GM21786 (cell line): ENCODE measurements at regions not wholly inside any gene's neighbourhood (a gene's known extent, or its start where the extent isn't known, plus 50 kb on each side); places are given as distances from the start of the nearest gene placed in this dataset.
"Not testable (repeated sequence)": the region's sequence is repeated elsewhere in the genome, so short reads cannot be mapped to it uniquely, and the experiment has no call there.

ENCODE experiments used
- ATAC-seq: cut with Tn5 transposase; IDR thresholded peaks from one replicate; pipeline ENCODE4 v1.9.1; 2021; ENCODE audit not compliant: unreplicated experiment

DNA sequence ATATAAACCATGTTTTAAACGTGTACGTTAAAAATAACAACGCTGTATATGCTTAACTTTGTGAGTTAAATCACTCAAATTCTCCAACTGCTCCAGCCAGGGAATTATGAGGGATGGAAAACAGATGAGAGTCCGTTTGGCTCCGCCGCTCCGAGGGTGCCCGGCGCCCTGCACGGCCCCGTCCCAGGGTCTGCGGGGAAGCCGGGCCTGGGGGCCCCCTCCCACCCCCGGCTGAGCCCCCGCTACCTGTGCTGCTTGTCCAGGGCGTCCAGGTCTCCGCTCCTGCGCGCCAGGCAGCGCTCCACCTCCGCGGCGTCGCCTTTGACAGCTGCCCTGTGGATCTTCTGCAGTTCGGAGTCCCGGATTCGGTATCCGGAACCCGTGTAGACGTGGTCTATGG lies 415.5 kb downstream of the FOXD4L4 start:
- ATAC-seq = not testable (repeated sequence)

DNA sequence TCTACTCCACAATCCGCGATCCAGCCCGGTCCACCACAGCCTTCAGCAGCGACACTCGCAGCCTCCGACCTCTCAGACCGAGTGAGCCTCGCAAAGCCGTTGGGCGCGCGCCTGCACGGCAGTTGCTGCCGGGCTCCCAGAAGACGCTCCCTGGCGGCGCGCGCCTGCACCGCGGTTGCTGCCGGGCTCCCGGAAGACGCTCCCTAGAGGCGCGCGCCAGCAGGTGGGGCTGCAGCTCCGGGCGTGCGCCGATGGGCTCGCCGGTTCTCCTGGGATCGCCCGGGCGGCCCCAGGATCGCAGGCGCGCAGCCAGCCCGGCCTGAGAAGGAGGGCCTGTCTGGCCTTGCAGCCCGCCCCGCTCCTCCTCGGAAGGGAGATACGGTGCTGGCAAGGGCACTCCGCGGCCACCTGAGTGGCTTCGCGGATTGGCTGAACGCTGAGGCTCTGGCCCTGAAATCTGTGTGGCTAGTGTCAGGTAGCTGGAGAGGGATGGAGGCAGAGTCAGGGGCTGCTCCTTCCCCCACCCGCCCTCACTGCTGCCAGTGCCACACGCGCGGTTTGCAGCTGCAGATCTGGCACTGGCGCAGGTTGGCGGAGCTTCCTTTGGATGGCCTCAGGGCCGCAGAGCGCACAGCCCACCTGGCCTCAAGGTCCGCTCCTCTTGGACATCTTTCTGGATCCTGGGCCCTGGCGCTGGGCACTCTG lies 416.2 kb downstream of the FOXD4L4 start:
- ATAC-seq = peak; percentile 100

DNA sequence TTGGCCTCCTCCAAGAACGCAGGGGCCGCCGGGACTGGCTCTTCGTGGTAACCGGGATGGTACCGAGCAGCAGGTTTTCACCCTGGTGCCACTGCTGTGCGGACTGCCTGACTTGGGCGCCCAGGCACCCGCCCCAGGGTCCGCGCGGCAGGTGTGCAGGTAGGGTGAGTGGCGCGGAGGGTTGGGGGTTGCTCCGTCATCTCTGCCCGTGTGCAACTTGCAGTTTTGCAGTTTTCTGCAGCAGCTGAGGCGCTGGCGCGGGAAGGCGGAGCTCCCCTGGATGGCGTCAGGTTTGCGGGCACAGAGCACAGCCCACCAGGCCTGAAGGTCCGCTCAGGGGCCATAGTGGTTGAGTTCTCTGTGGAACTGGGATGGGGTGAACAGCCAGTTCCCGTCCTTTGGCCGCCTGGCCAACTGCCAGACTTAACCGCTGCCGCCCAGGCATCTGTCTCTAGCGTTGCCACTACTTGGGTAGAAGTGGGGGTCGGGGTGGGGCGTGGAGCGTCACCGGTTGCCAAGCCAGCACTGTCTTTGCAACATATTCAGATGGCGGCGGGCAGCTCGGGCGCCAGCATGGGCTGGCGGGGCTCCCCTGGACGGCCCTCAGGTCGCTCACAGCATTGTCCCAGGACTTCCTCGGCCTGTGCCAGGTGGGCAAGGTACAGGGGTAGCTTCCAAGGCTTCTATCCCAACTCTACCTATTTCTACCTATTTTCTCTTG lies 417.2 kb downstream of the FOXD4L4 start:
- ATAC-seq = not testable (repeated sequence)

DNA sequence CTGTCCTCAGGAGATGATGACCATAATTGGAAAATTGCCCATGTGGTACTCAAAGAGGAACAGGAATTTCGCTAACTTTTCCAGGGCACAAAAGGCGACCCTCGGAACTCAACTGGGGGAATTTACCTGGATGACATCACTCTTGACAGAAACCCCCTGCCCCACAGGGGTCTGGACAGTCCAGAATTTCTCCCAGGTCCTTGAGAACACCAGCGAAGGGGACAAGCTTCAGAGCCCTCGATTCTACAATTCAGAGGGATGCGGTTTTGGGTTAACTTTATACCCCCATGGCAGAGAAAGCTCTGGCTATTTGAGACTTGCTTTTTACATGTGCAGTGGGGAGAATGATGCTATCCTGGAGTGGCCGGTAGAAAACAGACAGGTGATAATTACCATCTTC lies 445.4 kb downstream of the FOXD4L4 start:
- ATAC-seq = not testable (repeated sequence)

GRCh38 chr9:66183648-66184047 lies 446.7 kb downstream of the FOXD4L4 start:
- not testable (repeated sequence) for ATAC-seq

DNA sequence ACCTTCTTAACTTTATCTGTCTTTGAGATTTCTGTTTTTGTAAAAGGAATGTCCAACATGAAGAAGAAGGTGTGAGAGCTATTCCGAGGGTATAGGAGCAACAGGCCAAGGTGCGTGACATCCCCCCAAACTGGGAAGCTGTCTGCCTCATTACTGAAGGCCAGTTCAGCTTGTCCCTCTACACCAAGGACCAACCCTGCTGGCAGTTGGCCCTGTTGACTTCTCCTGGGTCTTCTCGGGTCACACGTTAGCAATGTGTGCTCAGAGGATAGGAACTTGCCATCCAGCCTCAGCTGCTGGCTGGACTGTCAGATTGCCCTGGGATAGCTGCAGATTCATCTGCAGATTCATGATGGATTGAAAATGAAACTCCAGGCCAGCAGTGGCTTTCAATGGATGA lies 460.3 kb downstream of the FOXD4L4 start:
- ATAC-seq = not testable (repeated sequence)

- ATAC-seq = not testable (repeated sequence)
These were observed 461.5 kb downstream of the FOXD4L4 start for GRCh38 chr9:66198421-66198820.

DNA sequence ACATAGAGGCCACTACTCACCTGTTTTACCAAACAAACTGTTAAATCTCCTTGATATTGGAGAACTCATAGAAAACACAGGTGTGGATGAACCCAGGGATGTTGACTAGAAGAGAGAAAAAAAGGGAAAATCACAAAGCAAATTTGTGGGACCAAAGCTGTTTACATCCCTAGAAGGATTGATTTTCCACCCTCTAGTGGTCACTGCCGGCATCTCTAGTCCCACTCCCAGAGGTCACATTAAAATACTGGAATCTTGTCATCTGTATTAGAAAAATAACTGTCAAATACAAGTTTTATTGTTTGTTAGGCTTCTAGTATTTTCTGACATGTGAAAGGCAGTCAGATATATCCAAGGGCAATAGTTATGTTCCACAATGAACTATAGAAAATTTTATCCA lies 469.7 kb downstream of the FOXD4L4 start:
- ATAC-seq = peak; percentile 70

DNA sequence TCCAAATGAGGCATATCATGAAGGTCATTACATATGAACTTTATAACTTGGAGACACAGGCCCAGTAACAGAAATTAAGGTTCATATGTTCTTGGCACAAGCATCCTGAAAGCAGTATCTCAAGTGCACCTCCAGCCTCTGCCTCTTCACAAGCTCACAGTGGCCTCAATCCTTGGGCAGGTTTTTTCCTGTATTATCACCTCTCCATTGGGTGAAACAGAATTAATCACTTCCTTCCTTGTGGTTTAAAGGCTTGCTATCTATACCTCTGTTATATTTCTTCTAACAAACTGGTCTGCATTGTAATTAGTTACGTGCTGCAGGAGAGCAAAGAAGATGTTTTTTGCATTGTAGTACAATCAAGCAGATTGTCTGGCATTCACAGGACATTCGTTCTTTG lies 471.0 kb downstream of the FOXD4L4 start:
- ATAC-seq = not testable (repeated sequence)

- not testable (repeated sequence) for ATAC-seq
These were observed 507.8 kb downstream of the FOXD4L4 start for GRCh38 chr9:66244763-66245162.

- not testable (repeated sequence) for ATAC-seq
These were observed 508.5 kb downstream of the FOXD4L4 start for GRCh38 chr9:66245481-66245880.

DNA sequence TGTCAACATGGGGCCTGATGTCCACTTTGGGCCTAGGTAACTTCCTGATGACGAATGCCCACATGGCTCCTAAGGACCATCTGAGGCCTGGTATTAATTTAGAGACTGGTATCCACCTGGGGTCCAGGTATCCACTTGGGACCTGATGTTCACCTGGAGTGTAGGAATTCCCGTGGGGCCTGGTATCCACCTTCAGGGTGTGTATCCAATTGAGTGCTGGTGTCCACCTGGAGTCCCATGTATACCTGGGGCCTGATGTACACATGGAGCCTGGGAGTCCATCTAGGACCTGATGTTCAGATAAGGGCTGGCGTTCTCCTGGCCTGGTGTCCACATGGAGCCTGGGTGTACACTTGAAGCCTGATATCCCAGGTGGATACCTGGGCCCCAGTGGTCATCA lies 520.6 kb downstream of the FOXD4L4 start:
- ATAC-seq = not testable (repeated sequence)

- ATAC-seq = not testable (repeated sequence)
These were observed 524.6 kb downstream of the FOXD4L4 start for GRCh38 chr9:66261576-66261975.

GRCh38 chr9:66263621-66264020 lies 526.7 kb downstream of the FOXD4L4 start:
- ATAC-seq = not testable (repeated sequence)

DNA sequence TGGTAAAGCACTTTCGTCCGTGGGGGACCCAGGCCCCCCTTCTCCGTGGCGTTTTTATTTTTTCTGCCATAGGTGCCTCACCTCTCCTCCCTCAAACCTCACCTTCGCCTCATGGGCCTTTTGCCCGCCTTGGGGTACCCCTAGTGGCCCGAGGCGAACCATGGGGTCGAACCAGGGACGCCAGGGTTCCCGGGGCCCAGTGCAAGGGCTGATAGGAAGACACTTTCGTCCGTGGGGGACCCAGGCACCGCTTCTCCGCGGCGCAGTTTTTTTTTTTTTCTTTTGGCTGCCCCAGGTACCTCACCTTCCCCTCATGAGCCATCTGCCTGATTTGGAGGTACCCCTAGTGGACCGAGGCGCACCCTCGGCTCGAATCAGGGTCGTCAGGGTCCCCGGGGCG lies 527.8 kb downstream of the FOXD4L4 start:
- not testable (repeated sequence) for ATAC-seq

DNA sequence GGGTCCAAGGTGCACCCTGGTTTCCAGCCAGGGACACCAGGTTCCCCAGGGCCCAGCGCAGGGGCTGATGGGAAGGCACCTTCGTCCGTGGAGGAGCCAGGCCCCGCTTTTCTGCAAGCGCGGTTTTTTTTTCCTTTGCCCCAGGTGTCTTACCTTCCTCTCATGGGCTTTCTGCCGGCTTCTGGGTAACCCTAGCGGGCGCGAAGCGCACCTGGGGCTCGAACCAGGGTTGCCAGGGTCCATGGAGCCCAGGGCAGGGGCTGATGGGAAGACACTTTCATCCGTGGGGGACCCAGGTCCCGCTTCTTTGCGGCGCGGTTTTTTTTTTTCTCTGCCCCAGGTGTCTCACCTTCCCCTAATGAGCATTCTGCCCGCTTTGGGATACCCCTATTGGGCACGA lies 529.3 kb downstream of the FOXD4L4 start:
- not testable (repeated sequence) for ATAC-seq

DNA sequence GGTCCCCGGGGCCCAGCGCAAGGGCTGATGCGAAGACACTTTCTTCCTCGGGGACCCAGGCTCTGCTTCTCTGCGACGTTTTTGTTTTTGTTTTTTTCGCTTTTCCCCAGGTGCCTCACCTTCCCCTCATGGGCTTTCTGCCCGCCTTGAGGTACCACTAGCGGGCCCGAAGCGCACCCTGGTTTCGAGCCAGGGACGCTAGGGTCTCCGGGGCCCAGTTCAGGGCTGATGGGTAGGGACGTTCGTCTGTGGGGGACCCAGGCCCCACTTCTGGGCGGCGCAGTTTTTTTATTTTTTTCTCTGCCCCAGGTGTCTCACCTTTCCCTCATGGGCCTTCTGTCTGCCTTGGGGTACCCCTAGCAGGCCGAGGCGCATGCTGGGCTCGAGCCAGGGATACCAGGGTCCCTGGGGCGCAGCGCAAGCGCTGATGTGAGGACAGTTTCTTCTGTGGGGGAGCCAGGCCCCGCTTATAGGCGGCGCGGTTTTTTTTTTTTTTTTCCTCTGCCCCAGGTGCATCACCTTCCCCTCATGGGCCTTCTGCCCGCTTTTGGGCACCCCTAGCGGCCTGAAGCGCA lies 530.0 kb downstream of the FOXD4L4 start:
- ATAC-seq = not testable (repeated sequence)

GRCh38 chr9:66267684-66268083 lies 530.7 kb downstream of the FOXD4L4 start:
- ATAC-seq = not testable (repeated sequence)

DNA sequence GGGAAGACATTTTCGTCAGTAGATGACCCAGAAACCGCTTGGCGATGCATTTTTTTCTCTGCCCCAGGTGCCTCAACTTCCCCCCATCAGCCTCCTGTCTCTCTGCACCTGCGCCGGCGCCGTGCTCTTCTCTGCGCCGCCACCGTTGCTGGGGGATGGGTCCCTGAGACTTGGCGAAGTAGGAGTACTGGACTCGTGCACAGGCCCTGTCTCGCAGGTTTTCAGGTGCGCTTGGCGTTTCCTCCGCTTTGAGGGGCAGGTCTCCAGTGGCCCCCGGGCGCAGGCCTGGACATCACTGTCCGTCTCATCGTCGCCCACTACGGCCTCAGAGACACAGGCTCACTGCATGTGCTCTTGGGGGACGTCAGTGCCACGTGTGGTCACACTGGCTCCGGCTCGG lies 532.1 kb downstream of the FOXD4L4 start:
- ATAC-seq = not testable (repeated sequence)

DNA sequence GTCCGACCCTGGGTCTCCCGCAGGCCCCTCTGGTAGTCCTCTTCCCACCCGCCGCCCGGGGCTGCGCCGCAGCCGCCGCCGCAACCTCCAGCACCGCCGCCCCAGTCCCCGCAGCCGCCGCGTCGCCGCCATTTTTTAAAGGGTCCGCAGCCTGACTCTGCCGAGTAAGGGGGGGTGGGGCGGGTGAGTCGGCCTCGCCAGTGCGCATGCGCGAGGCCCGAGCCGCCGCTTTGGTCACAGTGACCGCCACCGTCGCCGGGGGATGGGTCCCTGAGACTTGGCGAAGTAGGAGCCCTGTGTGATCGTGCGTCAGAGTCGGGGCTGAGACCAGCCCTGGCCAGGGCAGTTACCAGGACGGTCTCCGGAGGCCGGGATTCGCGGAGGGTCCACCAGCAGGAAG lies 532.8 kb downstream of the FOXD4L4 start:
- ATAC-seq = not testable (repeated sequence)

DNA sequence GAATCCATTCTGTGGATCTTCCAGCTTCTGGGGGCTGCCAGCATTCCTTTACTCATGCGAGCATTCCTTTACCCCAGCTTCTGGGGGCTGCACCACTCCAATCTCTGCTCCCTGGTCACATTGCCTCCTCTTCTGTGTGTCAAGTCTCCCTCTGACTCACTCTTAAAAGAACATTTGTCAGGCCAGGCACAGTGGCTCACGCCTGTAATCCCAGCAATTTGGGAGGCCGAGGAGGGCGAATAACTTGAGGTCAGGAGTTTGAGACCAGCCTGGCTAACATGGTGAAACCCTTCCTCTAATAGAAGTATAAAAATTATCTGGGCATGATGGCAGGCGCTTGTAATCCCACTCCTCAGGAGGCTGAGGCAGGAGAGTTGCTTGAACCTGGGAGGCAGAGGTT lies 541.9 kb downstream of the FOXD4L4 start:
- not testable (repeated sequence) for ATAC-seq
